PC-3 (cell line): ENCODE measurements at regions not wholly inside any gene's neighbourhood (a gene's known extent, or its start where the extent isn't known, plus 50 kb on each side); places are given as distances from the start of the nearest gene placed in this dataset.

Experiments used
- ATAC-seq: fragments of 200-7000 bp; cut with Tn5 transposase; 2 replicates; pipeline ENCODE4 v1.9.1; 2020; ENCODE audit warnings: mild to moderate bottlenecking, moderate library complexity
- BruUV-seq: library from RNA; stranded (reverse); fragments of 400-500 nt; replicated peaks from 2 replicates; lab custom pipeline; 2021; lab: Mats Ljungman, UMichigan
- CTCF ChIA-PET: fragments of 300-600 bp; sonication (Branson Sonifier 250); formaldehyde crosslinking; loops from one replicate; lab custom pipeline; 2022; ENCODE audit warnings: antibody characterized with exemption; lab: Charles Lee
- POLR2A ChIA-PET: fragments of 300-600 bp; sonication (Branson Sonifier 250); formaldehyde crosslinking; loops from one replicate; lab custom pipeline; 2022; ENCODE audit warnings: antibody characterized with exemption; ENCODE audit not compliant: unreplicated experiment; lab: Charles Lee
- DNase-seq: peaks from one replicate; pipeline ENCODE4 v3.0.0-alpha.2; 2015
- H2AFZ ChIP-seq: fragments of 300-600 bp; sonication (generic); 2 replicates; pipeline ENCODE4 v1.6.0; 2016; ENCODE audit warnings: antibody characterized with exemption, low read length
- H3F3A ChIP-seq: fragments of 300-600 bp; sonication (generic); one replicate; pipeline ENCODE4 v1.6.0; 2017; ENCODE audit warnings: antibody characterized with exemption, low read length, control low read depth, mild to moderate bottlenecking; ENCODE audit not compliant: unreplicated experiment
- H3K27ac ChIP-seq: fragments of 300-600 bp; sonication (generic); 2 replicates; pipeline ENCODE4 v1.5.1; 2016; ENCODE audit warnings: mild to moderate bottlenecking, low read length
- H3K27me3 ChIP-seq: fragments of 300-600 bp; sonication (generic); 2 replicates; pipeline ENCODE4 v1.6.1; 2016; ENCODE audit warnings: low read length, mixed read lengths
- H3K36me3 ChIP-seq: fragments of 300-600 bp; sonication (generic); 2 replicates; pipeline ENCODE4 v1.6.1; 2016; ENCODE audit warnings: low read depth, mixed run types, low read length, mixed read lengths
- H3K4me1 ChIP-seq: fragments of 300-600 bp; sonication (generic); 2 replicates; pipeline ENCODE4 v1.5.1; 2016; ENCODE audit warnings: low read length; ENCODE audit not compliant: insufficient read depth
- H3K4me2 ChIP-seq: fragments of 300-600 bp; sonication (generic); 2 replicates; pipeline ENCODE4 v1.6.0; 2016; ENCODE audit warnings: low read length
- H3K4me3 ChIP-seq: fragments of 300-600 bp; sonication (generic); 2 replicates; pipeline ENCODE4 v1.5.1; 2016; ENCODE audit warnings: mild to moderate bottlenecking, low read length, mixed read lengths
- H3K79me2 ChIP-seq: fragments of 300-600 bp; sonication (generic); 2 replicates; pipeline ENCODE4 v1.6.1; 2017; ENCODE audit warnings: low read length, mixed read lengths
- H3K9ac ChIP-seq: fragments of 300-600 bp; sonication (generic); 2 replicates; pipeline ENCODE4 v1.6.0; 2016; ENCODE audit warnings: mild to moderate bottlenecking, low read length
- H3K9me2 ChIP-seq: fragments of 300-600 bp; sonication (generic); replicated peaks from 2 replicates; pipeline ENCODE4 v1.6.1; 2016; ENCODE audit warnings: mixed run types, low read length, mixed read lengths
- H3K9me3 ChIP-seq: fragments of 300-600 bp; sonication (generic); 2 replicates; pipeline ENCODE4 v1.6.1; 2016; ENCODE audit warnings: low read length, mixed read lengths
- H4K20me1 ChIP-seq: fragments of 300-600 bp; sonication (generic); 2 replicates; pipeline ENCODE4 v1.6.1; 2016; ENCODE audit warnings: low read length, mixed read lengths
- EZH2 ChIP-seq: fragments of 300-600 bp; sonication (generic); IDR thresholded peaks from one replicate; pipeline ENCODE4 v1.6.1; 2017; ENCODE audit warnings: antibody characterized with exemption, mild to moderate bottlenecking, low read length; ENCODE audit not compliant: unreplicated experiment
- EZH2phosphoT487 ChIP-seq: fragments of 300-600 bp; sonication (generic); IDR thresholded peaks from 2 replicates; pipeline ENCODE4 v1.6.1; 2018; ENCODE audit warnings: mild to moderate bottlenecking, antibody characterized with exemption, low read length, borderline replicate concordance
- intact Hi-C: fragments of 100-400 bp; cut with micrococcal nuclease; formaldehyde crosslinking; loops from 2 replicates; pipeline ENCODE4 v1.9.0; 2023
- TF ChIP-seq, protein P1 (sequence below): fragments of 300-600 bp; sonication (generic); conservative IDR thresholded peaks from 2 replicates; pipeline ENCODE4 v1.5.1; 2017; ENCODE audit warnings: antibody characterized with exemption, low read depth, mild to moderate bottlenecking, low read length

DNA sequence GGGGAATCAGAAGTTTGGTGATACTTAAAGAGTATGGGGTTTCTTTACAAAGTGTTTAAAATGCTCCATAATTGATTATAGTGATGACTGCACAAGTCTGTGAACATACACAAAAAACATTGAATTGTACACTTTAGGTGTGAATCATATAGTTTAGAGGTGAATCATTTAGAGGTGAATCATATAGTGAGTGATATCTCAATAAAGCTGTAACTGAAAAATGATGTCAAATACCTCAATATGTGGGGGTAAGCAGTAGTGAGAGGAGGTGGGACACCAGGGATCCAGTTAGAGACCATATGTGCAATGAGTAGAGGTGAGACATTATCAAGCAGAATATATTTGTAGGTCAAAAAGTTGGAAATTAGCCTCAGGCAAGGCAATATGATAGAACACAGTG lies 264.5 kb downstream of the PMP22 start:
- Histone ChIP-seq H3K27me3 (peaks cover 28% of the 10 kb centered on the region; the same call in 1 of the 2 replicates), H3K4me1 (no peaks in the 10 kb centered on the region), H3K9me2 (0 out of 2 replicates have a peak, but pooled peaks cover 3% of the 10 kb centered on the region), H2AFZ (no peak overlapping the region), H3K4me3 (no peak overlapping the region), H3K27ac (no peak overlapping the region), H4K20me1 (no peaks in the 10 kb centered on the region), H3K79me2 (no peaks in the 10 kb centered on the region), H3K4me2 (no peak overlapping the region), H3K36me3 (no peaks in the 10 kb centered on the region), H3K9me3 (no peaks in the 10 kb centered on the region), H3F3A (no peaks in the 10 kb centered on the region), H3K9ac (no peak overlapping the region)
- ATAC-seq (no peak), DNase-seq (no peak)
- CTCF ChIA-PET = no interaction called here
- BruUV-seq = no TSS peak
- POLR2A ChIA-PET = no interaction called here
- intact Hi-C loops = no loop called here
- TF ChIP-seq, protein P1, sequence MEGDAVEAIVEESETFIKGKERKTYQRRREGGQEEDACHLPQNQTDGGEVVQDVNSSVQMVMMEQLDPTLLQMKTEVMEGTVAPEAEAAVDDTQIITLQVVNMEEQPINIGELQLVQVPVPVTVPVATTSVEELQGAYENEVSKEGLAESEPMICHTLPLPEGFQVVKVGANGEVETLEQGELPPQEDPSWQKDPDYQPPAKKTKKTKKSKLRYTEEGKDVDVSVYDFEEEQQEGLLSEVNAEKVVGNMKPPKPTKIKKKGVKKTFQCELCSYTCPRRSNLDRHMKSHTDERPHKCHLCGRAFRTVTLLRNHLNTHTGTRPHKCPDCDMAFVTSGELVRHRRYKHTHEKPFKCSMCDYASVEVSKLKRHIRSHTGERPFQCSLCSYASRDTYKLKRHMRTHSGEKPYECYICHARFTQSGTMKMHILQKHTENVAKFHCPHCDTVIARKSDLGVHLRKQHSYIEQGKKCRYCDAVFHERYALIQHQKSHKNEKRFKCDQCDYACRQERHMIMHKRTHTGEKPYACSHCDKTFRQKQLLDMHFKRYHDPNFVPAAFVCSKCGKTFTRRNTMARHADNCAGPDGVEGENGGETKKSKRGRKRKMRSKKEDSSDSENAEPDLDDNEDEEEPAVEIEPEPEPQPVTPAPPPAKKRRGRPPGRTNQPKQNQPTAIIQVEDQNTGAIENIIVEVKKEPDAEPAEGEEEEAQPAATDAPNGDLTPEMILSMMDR = no peak

DNA sequence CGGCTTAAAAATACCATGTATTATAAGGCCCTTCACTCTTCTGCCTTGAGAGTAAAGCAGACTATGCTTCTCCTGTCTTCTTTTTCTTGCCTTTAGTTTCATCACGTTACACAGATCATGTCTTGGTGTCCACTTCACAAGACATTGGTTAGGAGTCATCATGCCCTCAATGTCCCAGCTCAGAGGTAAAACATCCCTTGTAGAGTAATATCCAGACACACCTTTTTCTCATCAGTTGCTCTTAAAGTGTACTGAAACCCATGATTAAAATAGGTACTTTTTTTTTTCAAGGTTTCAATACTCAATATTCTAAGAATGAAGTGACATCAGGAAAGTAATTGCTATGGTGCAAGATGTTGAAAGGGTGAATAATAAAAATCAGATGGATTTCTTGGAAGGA lies 267.8 kb downstream of the PMP22 start:
- ATAC-seq = no peak
- CTCF ChIA-PET = no interaction called here
- TF ChIP-seq EZH2phosphoT487 = no peak
- TF ChIP-seq EZH2 = no peak
- TF ChIP-seq, protein P1 = no peak
- Histone ChIP-seq H3K9me2 (0 out of 2 replicates have a peak, but pooled peaks cover 3% of the 10 kb centered on the region), H4K20me1 (no peaks in the 10 kb centered on the region), H3K36me3 (no peaks in the 10 kb centered on the region), H3K4me1 (no peaks in the 10 kb centered on the region), H3K9ac (no peak overlapping the region), H3K9me3 (no peaks in the 10 kb centered on the region), H3K27me3 (peaks cover 35% of the 10 kb centered on the region), H3F3A (no peaks in the 10 kb centered on the region), H3K27ac (no peak overlapping the region), H3K79me2 (no peaks in the 10 kb centered on the region), H3K4me3 (no peak overlapping the region), H3K4me2 (no peak overlapping the region), H2AFZ (no peak overlapping the region)
- intact Hi-C loops = no loop called here
- BruUV-seq = no TSS peak
- DNase-seq = no peak
- POLR2A ChIA-PET = no interaction called here

DNA sequence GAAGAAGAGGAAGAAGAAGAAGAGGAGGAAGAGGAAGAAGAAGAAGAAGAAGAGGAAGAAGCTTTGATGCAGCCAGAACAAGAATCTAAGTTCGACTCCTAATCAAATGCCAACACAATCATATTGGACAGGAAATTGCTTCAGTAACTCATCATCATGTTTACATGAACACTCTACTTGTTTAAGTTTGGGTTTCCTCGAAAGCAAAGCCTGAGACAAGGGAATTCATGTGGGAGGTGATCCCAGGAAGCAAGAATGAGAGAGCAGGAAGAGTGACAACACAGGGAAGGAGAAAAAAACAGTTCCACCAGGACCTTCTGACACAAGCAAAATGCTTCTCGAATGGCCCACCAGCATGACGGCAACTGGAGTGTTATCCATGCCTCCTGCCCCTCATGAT lies 279.0 kb downstream of the PMP22 start:
- H3K36me3 ChIP-seq = no peaks in the 10 kb centered on the region
- intact Hi-C loops = no loop called here
- H3K27ac ChIP-seq = no peak overlapping the region
- H3K9me3 ChIP-seq = no peaks in the 10 kb centered on the region
- peaks cover 57% of the 10 kb centered on the region for H3K27me3 ChIP-seq
- no peak overlapping the region for H3K4me2 ChIP-seq
- DNase-seq = no peak
- TF ChIP-seq EZH2phosphoT487 (no peak), EZH2 (no peak)
- TF ChIP-seq, protein P1 = no peak
- no peak overlapping the region for H3K9ac ChIP-seq
- no peaks in the 10 kb centered on the region for H3K4me1 ChIP-seq
- H3K4me3 ChIP-seq = no peak overlapping the region
- no peak overlapping the region for H2AFZ ChIP-seq
- ChIA-PET CTCF (no interaction called here), POLR2A (no interaction called here)
- H3F3A ChIP-seq = no peaks in the 10 kb centered on the region
- no peaks in the 10 kb centered on the region for H3K79me2 ChIP-seq
- H4K20me1 ChIP-seq = no peaks in the 10 kb centered on the region
- no peaks in the 10 kb centered on the region for H3K9me2 ChIP-seq
- BruUV-seq = no TSS peak
- no peak for ATAC-seq
